ENCODE measurements at regions not wholly inside any gene's neighbourhood (a gene's known extent, or its start where the extent isn't known, plus 50 kb on each side); places are given as distances from the start of the nearest gene placed in this dataset.

DNA sequence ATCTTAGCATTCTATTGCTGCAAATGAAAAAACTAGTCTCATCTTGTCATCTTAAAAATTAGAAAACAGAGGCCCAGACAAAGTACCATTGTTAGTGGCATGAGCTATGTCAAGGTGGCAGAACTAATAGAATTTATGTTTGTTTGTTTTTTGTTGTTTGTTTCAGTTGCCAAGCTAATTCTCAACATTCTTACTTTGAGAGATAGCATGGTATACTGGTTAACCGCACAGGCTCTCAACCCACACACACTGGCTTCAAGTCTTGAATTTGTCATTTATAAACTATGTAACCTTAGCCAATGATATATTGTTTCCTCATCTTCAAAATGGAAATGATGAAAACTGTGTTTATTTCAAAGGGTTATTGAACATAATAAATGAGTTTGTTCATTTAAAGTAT, 367.6 kb upstream of the PLSCR5 start:
- H3K36me3 ChIP-seq = no peaks in the 10 kb centered on the region
- H3K4me1 ChIP-seq = no peaks in the 10 kb centered on the region
- DNase-seq = no peak
- no peaks in the 10 kb centered on the region for H3K9me3 ChIP-seq
- H3K27me3 ChIP-seq (ENCODE audit: low read depth) = no peaks in the 10 kb centered on the region
- TF ChIP-seq, protein P1, sequence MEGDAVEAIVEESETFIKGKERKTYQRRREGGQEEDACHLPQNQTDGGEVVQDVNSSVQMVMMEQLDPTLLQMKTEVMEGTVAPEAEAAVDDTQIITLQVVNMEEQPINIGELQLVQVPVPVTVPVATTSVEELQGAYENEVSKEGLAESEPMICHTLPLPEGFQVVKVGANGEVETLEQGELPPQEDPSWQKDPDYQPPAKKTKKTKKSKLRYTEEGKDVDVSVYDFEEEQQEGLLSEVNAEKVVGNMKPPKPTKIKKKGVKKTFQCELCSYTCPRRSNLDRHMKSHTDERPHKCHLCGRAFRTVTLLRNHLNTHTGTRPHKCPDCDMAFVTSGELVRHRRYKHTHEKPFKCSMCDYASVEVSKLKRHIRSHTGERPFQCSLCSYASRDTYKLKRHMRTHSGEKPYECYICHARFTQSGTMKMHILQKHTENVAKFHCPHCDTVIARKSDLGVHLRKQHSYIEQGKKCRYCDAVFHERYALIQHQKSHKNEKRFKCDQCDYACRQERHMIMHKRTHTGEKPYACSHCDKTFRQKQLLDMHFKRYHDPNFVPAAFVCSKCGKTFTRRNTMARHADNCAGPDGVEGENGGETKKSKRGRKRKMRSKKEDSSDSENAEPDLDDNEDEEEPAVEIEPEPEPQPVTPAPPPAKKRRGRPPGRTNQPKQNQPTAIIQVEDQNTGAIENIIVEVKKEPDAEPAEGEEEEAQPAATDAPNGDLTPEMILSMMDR (IDR thresholded peaks at IDR 0.05) = no peak
- intact Hi-C loops (cut with DNase I) = no loop called here
- no peak overlapping the region for H3K27ac ChIP-seq
- no peak overlapping the region for H3K4me3 ChIP-seq
- ATAC-seq = no peak

DNA sequence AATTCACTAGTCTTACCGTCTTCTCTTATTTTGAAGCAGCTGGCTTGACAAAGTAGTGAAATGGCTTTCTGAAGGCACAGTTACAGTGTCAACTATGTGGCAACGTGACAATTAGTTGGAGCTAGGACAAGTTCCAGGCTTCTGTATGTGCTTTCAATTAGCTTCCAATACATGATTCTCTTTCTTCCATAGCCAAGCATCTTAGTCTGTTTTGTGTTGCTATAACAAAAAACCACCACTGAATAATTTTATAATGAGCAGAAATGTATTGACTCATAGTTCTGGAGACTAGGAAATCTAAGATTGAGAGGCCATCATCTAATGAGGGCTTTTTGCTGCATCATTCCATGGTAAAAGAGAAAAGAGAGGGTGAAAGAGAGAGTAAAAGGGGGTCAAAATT, 365.1 kb upstream of the PLSCR5 start:
- Histone ChIP-seq H3K4me1 (no peaks in the 10 kb centered on the region), H3K27ac (no peak overlapping the region), H3K27me3 (ENCODE audit: low read depth) (no peaks in the 10 kb centered on the region), H3K36me3 (no peaks in the 10 kb centered on the region), H3K4me3 (no peak overlapping the region), H3K9me3 (no peaks in the 10 kb centered on the region)
- ATAC-seq (no peak), DNase-seq (no peak)
- TF ChIP-seq, protein P1 (IDR thresholded peaks at IDR 0.05) = no peak
- intact Hi-C loops (cut with DNase I) = no loop called here

DNA sequence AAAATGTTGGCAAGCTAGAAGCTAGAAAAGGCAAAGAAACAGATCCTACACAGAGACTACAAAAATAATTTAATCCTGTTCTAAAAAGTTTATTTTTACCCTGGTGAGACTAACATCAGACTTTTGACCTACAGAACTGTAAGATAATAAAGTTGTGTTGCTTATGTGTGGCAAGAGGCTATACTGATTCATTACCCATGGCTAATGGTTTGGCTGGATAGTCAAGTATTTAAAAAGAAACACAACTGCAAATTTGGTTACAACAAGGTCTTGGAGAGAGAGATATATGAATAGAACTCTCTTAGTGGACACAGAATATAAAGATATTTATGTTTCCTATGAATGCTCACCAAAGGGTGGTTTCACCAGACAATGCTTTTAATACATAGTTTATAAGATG, 364.2 kb upstream of the PLSCR5 start:
- Histone ChIP-seq H3K27me3 (ENCODE audit: low read depth) (no peaks in the 10 kb centered on the region), H3K9me3 (no peaks in the 10 kb centered on the region), H3K36me3 (no peaks in the 10 kb centered on the region), H3K4me3 (no peak overlapping the region), H3K4me1 (no peaks in the 10 kb centered on the region), H3K27ac (no peak overlapping the region)
- intact Hi-C loops (cut with DNase I) = no loop called here
- TF ChIP-seq, protein P1 (IDR thresholded peaks at IDR 0.05) = no peak
- ATAC-seq = no peak
- no peak for DNase-seq

DNA sequence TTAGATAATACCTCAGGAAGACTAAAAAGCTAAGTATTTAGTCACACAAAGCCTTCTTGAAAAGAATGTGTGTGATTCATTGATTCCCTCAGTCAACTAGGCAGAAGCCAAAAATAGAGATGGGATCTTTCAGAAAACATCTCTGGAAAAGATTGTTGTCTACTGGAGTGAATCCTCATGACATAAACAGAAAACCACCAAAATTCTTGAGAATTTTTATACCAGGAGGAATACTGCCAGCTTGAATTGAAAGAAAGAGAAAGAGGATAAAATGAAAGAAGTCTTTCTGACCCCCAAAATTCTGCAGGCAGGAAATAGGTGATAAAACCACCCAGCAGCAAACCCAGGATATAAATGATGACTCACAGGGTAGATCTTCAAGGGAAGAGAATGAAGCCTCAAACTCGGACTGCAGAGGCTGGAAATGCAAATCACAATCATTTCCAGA, 363.1 kb upstream of the PLSCR5 start:
- no peaks in the 10 kb centered on the region for H3K9me3 ChIP-seq
- no peaks in the 10 kb centered on the region for H3K36me3 ChIP-seq
- intact Hi-C loops (cut with DNase I) = no loop called here
- H3K4me3 ChIP-seq = no peak overlapping the region
- no peaks in the 10 kb centered on the region for H3K27me3 ChIP-seq (ENCODE audit: low read depth)
- DNase-seq = no peak
- H3K27ac ChIP-seq = no peak overlapping the region
- no peak for ATAC-seq
- TF ChIP-seq, protein P1 (IDR thresholded peaks at IDR 0.05) = no peak
- no peaks in the 10 kb centered on the region for H3K4me1 ChIP-seq

DNA sequence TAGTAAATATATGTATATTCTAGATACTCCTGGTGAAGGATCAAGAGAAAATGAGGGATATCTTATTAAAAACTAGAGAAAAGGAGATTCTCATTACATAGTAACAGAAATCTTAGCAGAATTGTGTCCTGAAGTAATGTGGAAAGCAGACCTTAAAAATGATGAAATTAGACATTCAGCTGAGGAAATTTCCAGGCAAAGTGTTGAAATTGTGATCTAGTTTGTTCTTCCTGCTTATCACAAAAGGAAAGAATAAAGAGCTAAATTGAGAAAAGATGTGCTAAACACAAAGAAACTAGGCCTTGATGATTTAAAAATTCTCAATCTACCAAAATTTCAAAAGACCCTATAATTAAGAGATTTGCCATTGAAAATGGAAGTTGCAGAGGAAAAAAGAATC, 362.6 kb upstream of the PLSCR5 start:
- TF ChIP-seq, protein P1 (IDR thresholded peaks at IDR 0.05) = no peak
- no peak overlapping the region for H3K4me3 ChIP-seq
- no peak overlapping the region for H3K27ac ChIP-seq
- H3K36me3 ChIP-seq = no peaks in the 10 kb centered on the region
- no peaks in the 10 kb centered on the region for H3K27me3 ChIP-seq (ENCODE audit: low read depth)
- DNase-seq = no peak
- ATAC-seq = no peak
- H3K4me1 ChIP-seq = no peaks in the 10 kb centered on the region
- intact Hi-C loops (cut with DNase I) = no loop called here
- no peaks in the 10 kb centered on the region for H3K9me3 ChIP-seq

DNA sequence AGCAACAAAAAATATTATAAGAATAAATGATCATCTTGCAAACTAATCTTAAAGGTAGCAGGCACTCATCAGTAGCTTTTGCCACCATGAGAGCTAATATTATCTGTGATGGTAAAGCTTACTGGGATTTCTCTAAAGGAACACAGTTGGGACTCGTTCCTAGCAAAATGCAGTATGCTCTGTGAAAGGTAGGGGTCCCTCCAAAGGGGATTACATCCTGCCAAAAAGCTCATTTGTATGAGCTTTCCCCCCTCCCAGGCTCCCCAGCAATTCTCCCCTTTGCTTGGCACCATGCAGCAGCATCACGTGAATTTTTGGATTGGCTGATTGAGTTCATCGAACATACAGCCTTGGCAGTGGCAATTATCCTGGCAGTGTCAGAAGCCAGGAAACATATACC, 361.0 kb upstream of the PLSCR5 start:
- intact Hi-C loops (cut with DNase I) = no loop called here

More for the DNA sequence above, 361.0 kb upstream of the PLSCR5 start:
- Histone ChIP-seq H3K27ac (no peak overlapping the region), H3K4me1 (no peaks in the 10 kb centered on the region), H3K27me3 (ENCODE audit: low read depth) (no peaks in the 10 kb centered on the region), H3K36me3 (no peaks in the 10 kb centered on the region), H3K9me3 (no peaks in the 10 kb centered on the region), H3K4me3 (no peak overlapping the region)
- TF ChIP-seq, protein P1 (IDR thresholded peaks at IDR 0.05) = no peak
- ATAC-seq (no peak), DNase-seq (no peak)

Measured in lower lobe of right lung (tissue), 2 donors.